K562 (cell line): ENCODE measurements at regions not wholly inside any gene's neighbourhood (a gene's known extent, or its start where the extent isn't known, plus 50 kb on each side); places are given as distances from the start of the nearest gene placed in this dataset.

Experiments used
- ATAC-seq: fragments of 200-7000 bp; cut with Tn5 transposase; 3 replicates; pipeline ENCODE4 v1.9.1; 2020; ENCODE audit warnings: moderate library complexity
- BruUV-seq: library from RNA; stranded (reverse); fragments of 400-500 nt; replicated peaks from 2 replicates; lab custom pipeline; 2021; lab: Mats Ljungman, UMichigan
- CTCF ChIA-PET: fragments of 300-600 bp; formaldehyde crosslinking; extraction: SDS; loops from one replicate; lab custom pipeline; 2021; ENCODE audit warnings: low intra/inter-chr PET ratio; lab: Yijun Ruan, JAX
- POLR2A ChIA-PET: fragments of 300-600, 350-650 bp; sonication (Branson Sonifier 250); formaldehyde crosslinking; extraction: SDS; loops from one replicate; lab custom pipeline; 2021; ENCODE audit warnings: antibody characterized with exemption, inconsistent platforms; lab: Yijun Ruan, JAX
- DNase-seq, 4 experiments: peaks; one replicate each; pipeline versions ENCODE4 v3.0.0 to v3.0.0-alpha.2; 2011 to 2018; ENCODE audit warnings: low spot score in 3 of 4, mixed read lengths in 3 of 4; ENCODE audit errors: extremely low read depth in 1 of 4
- FAIRE-seq: peaks from 2 replicates; lab custom pipeline; 2011; peaks lifted over from hg19 to GRCh38; lab: Jason Lieb, UNC
- H2AFZ ChIP-seq: 2 replicates; pipeline ENCODE4 v1.6.0; 2011; ENCODE audit warnings: low read depth, low read length, control low read depth, inconsistent platforms
- H3K27ac ChIP-seq: fragments of 200-600 bp; 3 replicates; pipeline ENCODE4 v1.8.0; 2011; ENCODE audit warnings: low read depth, mild to moderate bottlenecking, control low read depth, inconsistent platforms, low read length, moderate library complexity, mixed read lengths; ENCODE audit errors: extremely low read depth
- H3K27me3 ChIP-seq, 2 experiments: fragments of 300-600 bp in 1 of 2; 2 replicates in 1 of 2; 3 replicates in 1 of 2; pipeline versions ENCODE4 v1.6.0 to v1.8.0; 2011; ENCODE audit warnings: inconsistent platforms in 2 of 2, low read length in 2 of 2, mild to moderate bottlenecking in 1 of 2, mixed read lengths in 1 of 2, moderate library complexity in 1 of 2; ENCODE audit not compliant: control insufficient read depth in 2 of 2, insufficient read depth in 2 of 2
- H3K36me3 ChIP-seq: fragments of 300-600 bp; 3 replicates; pipeline ENCODE4 v1.8.0; 2011; ENCODE audit warnings: mild to moderate bottlenecking, low read length, inconsistent platforms; ENCODE audit not compliant: control insufficient read depth, insufficient read depth
- H3K4me1 ChIP-seq, 2 experiments: fragments of 200-600 bp in 1 of 2; replicated peaks in 1 of 2; 2 replicates in 1 of 2; 3 replicates in 1 of 2; pipeline versions ENCODE4 v1.5.1 to v1.8.0; 2011; ENCODE audit warnings: inconsistent platforms in 2 of 2, low read length in 2 of 2, mild to moderate bottlenecking in 1 of 2, mixed read lengths in 1 of 2, moderate library complexity in 1 of 2; ENCODE audit not compliant: control insufficient read depth in 2 of 2, insufficient read depth in 2 of 2
- H3K4me2 ChIP-seq: 2 replicates; pipeline ENCODE4 v1.6.1; 2011; ENCODE audit warnings: low read length, control low read depth, inconsistent platforms, mixed read lengths; ENCODE audit not compliant: insufficient read depth
- H3K4me3 ChIP-seq: fragments of 200-600 bp; sonication (generic), shearing (Covaris generic); 2 replicates; pipeline ENCODE4 v1.5.1; 2016; ENCODE audit warnings: control low read depth, inconsistent platforms
- H3K79me2 ChIP-seq: fragments of 200-600 bp; 3 replicates; pipeline ENCODE4 v1.8.0; 2011; ENCODE audit warnings: low read length, inconsistent platforms; ENCODE audit not compliant: control insufficient read depth, insufficient read depth
- H3K9ac ChIP-seq, 2 experiments: 2 replicates each; pipeline versions ENCODE4 v1.6.0 to v1.6.1; 2011; ENCODE audit warnings: low read depth in 2 of 2, low read length in 2 of 2, control low read depth in 1 of 2, inconsistent platforms in 1 of 2, mild to moderate bottlenecking in 1 of 2, mixed read lengths in 1 of 2; ENCODE audit not compliant: insufficient read depth in 1 of 2
- H3K9me1 ChIP-seq: one replicate; pipeline ENCODE4 v1.6.0; 2011; ENCODE audit warnings: inconsistent platforms, mild to moderate bottlenecking, low read length, moderate library complexity; ENCODE audit not compliant: control insufficient read depth, insufficient read depth
- H3K9me3 ChIP-seq: replicated peaks from 2 replicates; pipeline ENCODE4 v1.5.1; 2011; ENCODE audit warnings: low read depth, low read length, inconsistent platforms; ENCODE audit not compliant: control insufficient read depth, insufficient read depth
- H4K20me1 ChIP-seq: replicated peaks from 2 replicates; pipeline ENCODE4 v1.6.1; 2011; ENCODE audit warnings: low read length, inconsistent platforms, mixed read lengths; ENCODE audit not compliant: control insufficient read depth, insufficient read depth
- GTF2F1 ChIP-seq: IDR thresholded peaks from 2 replicates; pipeline ENCODE4 v1.6.1; 2011; ENCODE audit warnings: low read depth, low read length, improper control_type of control experiment
- IFI16 ChIP-seq: fragments of 250-450 bp; sonication (Bioruptor Pico); IDR thresholded peaks from 2 replicates; pipeline ENCODE4 v2.1.2; 2022; ENCODE audit warnings: mild to moderate bottlenecking, inconsistent platforms
- NFYB ChIP-seq: IDR thresholded peaks from 2 replicates; pipeline ENCODE4 v1.6.1; 2011; ENCODE audit warnings: mild to moderate bottlenecking, moderate library complexity; ENCODE audit not compliant: insufficient read length; ENCODE audit errors: extremely low read depth
- RBM15 ChIP-seq: fragments of 200-400 bp; formaldehyde crosslinking; IDR thresholded peaks from 2 replicates; pipeline ENCODE4 v1.6.1; 2018; ENCODE audit warnings: mild to moderate bottlenecking, low read length, moderate library complexity; ENCODE audit not compliant: insufficient read depth
- SIN3B ChIP-seq: fragments of 450-650 bp; IDR thresholded peaks from 2 replicates; pipeline ENCODE4 v1.6.1; 2017; ENCODE audit warnings: low read depth, mild to moderate bottlenecking, moderate library complexity
- ZNF165 ChIP-seq: fragments of 250-450 bp; sonication (Bioruptor Pico); IDR thresholded peaks from 2 replicates; pipeline ENCODE4 v1.4.0; 2020; ENCODE audit warnings: borderline replicate concordance
- WGBS: fragments of 100-300 bp; shearing (Covaris generic); methylation state at CpG from one replicate; pipeline ENCODE4 v1.1.6; 2016; ENCODE audit warnings: low coverage, mixed read lengths; ENCODE audit not compliant: insufficient coverage; ENCODE audit errors: missing lambda C conversion rate; 5-methylcytosine and 5-hydroxymethylcytosine counted together
- in situ Hi-C: fragments of 300-500 bp; cut with MboI; formaldehyde crosslinking; loops from 4 replicates; pipeline ENCODE4 v1.15.0; 2018; ENCODE audit warnings: inconsistent platforms, mixed read lengths
- intact Hi-C: fragments of 100-400 bp; cut with micrococcal nuclease; formaldehyde crosslinking; loops from 2 replicates; pipeline ENCODE4 v1.14.2; 2022
- TF ChIP-seq, protein P1 (sequence below): fragments of 250-450 bp; sonication (Bioruptor Pico); IDR thresholded peaks from 2 replicates; pipeline ENCODE4 v1.8.0; 2022; ENCODE audit warnings: inconsistent platforms
- TF ChIP-seq, protein P2 (sequence below): sonication (generic); formaldehyde crosslinking; IDR thresholded peaks from 2 replicates; pipeline ENCODE4 v1.8.0; 2022; ENCODE audit warnings: missing genetic modification reagents, mild to moderate bottlenecking, borderline replicate concordance
- TF ChIP-seq, protein P3 (sequence below): sonication (generic); formaldehyde crosslinking; IDR thresholded peaks from 2 replicates; pipeline ENCODE4 v1.8.1; 2023; ENCODE audit warnings: mild to moderate bottlenecking, missing genetic modification reagents
- TF ChIP-seq, protein P4 (sequence below), 2 experiments: fragments of 450-650 bp; conservative IDR thresholded peaks; 2 replicates each; pipeline ENCODE4 v1.6.1; 2017; ENCODE audit warnings: mild to moderate bottlenecking in 2 of 2, moderate library complexity in 2 of 2
- TF ChIP-seq, protein P5 (sequence below): sonication (generic); formaldehyde crosslinking; IDR thresholded peaks from 2 replicates; pipeline ENCODE4 v1.8.0; 2022; ENCODE audit warnings: mild to moderate bottlenecking, low read depth, missing genetic modification reagents

DNA sequence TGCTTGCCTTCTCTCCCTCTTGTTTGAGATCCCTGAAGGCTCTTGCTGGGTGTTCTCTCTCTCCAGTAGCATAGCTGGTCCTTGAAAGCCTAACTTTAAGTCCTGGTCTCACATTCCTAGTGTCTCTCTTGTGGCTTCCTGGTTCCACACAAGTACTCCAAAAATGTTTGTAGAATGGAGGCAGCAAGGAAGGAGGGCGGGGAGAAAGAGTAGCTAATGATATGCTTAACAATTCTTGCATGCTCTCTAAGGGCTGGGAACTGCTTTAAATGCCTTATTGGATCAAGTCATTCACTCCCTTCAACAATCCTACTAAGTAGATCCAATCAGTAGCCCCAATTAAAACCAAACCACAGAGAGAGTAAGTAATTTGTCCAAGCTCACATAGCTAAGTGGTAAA is 357.3 kb downstream of the KLF5 start (continued):
- TF ChIP-seq, protein P1, sequence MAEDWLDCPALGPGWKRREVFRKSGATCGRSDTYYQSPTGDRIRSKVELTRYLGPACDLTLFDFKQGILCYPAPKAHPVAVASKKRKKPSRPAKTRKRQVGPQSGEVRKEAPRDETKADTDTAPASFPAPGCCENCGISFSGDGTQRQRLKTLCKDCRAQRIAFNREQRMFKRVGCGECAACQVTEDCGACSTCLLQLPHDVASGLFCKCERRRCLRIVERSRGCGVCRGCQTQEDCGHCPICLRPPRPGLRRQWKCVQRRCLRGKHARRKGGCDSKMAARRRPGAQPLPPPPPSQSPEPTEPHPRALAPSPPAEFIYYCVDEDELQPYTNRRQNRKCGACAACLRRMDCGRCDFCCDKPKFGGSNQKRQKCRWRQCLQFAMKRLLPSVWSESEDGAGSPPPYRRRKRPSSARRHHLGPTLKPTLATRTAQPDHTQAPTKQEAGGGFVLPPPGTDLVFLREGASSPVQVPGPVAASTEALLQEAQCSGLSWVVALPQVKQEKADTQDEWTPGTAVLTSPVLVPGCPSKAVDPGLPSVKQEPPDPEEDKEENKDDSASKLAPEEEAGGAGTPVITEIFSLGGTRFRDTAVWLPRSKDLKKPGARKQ (CRISPR knock-in tag) = no peak
- TF ChIP-seq, protein P2, sequence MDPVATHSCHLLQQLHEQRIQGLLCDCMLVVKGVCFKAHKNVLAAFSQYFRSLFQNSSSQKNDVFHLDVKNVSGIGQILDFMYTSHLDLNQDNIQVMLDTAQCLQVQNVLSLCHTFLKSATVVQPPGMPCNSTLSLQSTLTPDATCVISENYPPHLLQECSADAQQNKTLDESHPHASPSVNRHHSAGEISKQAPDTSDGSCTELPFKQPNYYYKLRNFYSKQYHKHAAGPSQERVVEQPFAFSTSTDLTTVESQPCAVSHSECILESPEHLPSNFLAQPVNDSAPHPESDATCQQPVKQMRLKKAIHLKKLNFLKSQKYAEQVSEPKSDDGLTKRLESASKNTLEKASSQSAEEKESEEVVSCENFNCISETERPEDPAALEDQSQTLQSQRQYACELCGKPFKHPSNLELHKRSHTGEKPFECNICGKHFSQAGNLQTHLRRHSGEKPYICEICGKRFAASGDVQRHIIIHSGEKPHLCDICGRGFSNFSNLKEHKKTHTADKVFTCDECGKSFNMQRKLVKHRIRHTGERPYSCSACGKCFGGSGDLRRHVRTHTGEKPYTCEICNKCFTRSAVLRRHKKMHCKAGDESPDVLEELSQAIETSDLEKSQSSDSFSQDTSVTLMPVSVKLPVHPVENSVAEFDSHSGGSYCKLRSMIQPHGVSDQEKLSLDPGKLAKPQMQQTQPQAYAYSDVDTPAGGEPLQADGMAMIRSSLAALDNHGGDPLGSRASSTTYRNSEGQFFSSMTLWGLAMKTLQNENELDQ = no peak

DNA sequence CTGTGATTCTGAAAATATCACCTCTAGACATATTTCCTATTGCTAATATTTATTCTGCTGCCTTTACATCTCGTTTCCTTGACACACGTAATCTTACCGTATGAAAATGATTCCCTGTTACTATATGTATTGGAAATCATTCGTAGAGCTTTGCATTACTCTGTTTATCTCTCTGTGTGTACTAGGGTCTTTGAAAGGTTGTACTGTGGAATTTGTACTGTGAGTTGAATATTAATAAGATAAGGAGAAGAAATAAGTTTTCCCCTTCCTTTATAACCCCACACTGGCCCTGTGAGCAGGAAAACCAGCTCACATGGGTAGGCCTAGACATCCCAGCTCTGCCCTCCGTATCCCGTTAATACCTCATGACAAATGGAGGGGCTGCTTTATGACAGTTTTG is 354.9 kb downstream of the KLF5 start:
- Histone ChIP-seq H3K9me3 (no peaks in the 10 kb centered on the region), H3K4me2 (no peak overlapping the region), H3K9me1 (no peaks in the 10 kb centered on the region), H3K36me3 (no peaks in the 10 kb centered on the region), H3K4me3 (no peak overlapping the region), H2AFZ (no peak overlapping the region), H3K9ac (no peak overlapping the region), H3K79me2 (no peaks in the 10 kb centered on the region), H3K27ac (no peak overlapping the region), H4K20me1 (no peaks in the 10 kb centered on the region), H3K4me1 (no peaks in the 10 kb centered on the region), H3K27me3 (no peaks in the 10 kb centered on the region)
- FAIRE-seq (no peak), DNase-seq (no peak), ATAC-seq (no peak)
- POLR2A ChIA-PET = no interaction called here
- in situ Hi-C loops = loop anchor here (25.0 kb wide), 1 partner anchor 601 kb away; no protein-coding TSS in a partner anchor
- intact Hi-C loops = no loop called here
- 0% methylated on average over 6 of the region's 6 CpGs for WGBS
- CTCF ChIA-PET = interaction anchor here (0.7 kb wide), 1 partner anchor 52 kb away, joined by 4 read pairs; no protein-coding TSS in a partner anchor
- no TSS peak for BruUV-seq
- no peak for TF ChIP-seq SIN3B
- TF ChIP-seq, protein P3, sequence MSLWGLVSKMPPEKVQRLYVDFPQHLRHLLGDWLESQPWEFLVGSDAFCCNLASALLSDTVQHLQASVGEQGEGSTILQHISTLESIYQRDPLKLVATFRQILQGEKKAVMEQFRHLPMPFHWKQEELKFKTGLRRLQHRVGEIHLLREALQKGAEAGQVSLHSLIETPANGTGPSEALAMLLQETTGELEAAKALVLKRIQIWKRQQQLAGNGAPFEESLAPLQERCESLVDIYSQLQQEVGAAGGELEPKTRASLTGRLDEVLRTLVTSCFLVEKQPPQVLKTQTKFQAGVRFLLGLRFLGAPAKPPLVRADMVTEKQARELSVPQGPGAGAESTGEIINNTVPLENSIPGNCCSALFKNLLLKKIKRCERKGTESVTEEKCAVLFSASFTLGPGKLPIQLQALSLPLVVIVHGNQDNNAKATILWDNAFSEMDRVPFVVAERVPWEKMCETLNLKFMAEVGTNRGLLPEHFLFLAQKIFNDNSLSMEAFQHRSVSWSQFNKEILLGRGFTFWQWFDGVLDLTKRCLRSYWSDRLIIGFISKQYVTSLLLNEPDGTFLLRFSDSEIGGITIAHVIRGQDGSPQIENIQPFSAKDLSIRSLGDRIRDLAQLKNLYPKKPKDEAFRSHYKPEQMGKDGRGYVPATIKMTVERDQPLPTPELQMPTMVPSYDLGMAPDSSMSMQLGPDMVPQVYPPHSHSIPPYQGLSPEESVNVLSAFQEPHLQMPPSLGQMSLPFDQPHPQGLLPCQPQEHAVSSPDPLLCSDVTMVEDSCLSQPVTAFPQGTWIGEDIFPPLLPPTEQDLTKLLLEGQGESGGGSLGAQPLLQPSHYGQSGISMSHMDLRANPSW (CRISPR knock-in tag) = no peak
- TF ChIP-seq, protein P4, sequence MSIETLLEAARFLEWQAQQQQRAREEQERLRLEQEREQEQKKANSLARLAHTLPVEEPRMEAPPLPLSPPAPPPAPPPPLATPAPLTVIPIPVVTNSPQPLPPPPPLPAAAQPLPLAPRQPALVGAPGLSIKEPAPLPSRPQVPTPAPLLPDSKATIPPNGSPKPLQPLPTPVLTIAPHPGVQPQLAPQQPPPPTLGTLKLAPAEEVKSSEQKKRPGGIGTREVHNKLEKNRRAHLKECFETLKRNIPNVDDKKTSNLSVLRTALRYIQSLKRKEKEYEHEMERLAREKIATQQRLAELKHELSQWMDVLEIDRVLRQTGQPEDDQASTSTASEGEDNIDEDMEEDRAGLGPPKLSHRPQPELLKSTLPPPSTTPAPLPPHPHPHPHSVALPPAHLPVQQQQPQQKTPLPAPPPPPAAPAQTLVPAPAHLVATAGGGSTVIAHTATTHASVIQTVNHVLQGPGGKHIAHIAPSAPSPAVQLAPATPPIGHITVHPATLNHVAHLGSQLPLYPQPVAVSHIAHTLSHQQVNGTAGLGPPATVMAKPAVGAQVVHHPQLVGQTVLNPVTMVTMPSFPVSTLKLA (conservative IDR thresholded peaks at IDR 0.05) = no peak
- TF ChIP-seq, protein P5, sequence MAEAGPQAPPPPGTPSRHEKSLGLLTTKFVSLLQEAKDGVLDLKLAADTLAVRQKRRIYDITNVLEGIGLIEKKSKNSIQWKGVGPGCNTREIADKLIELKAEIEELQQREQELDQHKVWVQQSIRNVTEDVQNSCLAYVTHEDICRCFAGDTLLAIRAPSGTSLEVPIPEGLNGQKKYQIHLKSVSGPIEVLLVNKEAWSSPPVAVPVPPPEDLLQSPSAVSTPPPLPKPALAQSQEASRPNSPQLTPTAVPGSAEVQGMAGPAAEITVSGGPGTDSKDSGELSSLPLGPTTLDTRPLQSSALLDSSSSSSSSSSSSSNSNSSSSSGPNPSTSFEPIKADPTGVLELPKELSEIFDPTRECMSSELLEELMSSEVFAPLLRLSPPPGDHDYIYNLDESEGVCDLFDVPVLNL (CRISPR knock-in tag) = no peak
- no peak for TF ChIP-seq IFI16 (CRISPR knock-in tag)
- no peak for TF ChIP-seq RBM15
- no peak for TF ChIP-seq NFYB
- no peak for TF ChIP-seq ZNF165 (CRISPR knock-in tag)
- TF ChIP-seq GTF2F1 = no peak
